SU-DHL-6 (cell line): ENCODE measurements at regions not wholly inside any gene's neighbourhood (a gene's known extent, or its start where the extent isn't known, plus 50 kb on each side); places are given as distances from the start of the nearest gene placed in this dataset.

ENCODE experiments used
- H2AFZ ChIP-seq: fragments of 200-600 bp; sonication (generic); 2 replicates; pipeline ENCODE4 v1.6.1; 2014; ENCODE audit warnings: low read depth, mild to moderate bottlenecking, moderate library complexity, mixed read lengths, antibody characterized with exemption, low read length; ENCODE audit not compliant: severe bottlenecking
- H3F3A ChIP-seq: fragments of 200-600 bp; shearing (Covaris generic); 2 replicates; pipeline ENCODE4 v1.6.0; 2016; ENCODE audit warnings: antibody characterized with exemption, mild to moderate bottlenecking; ENCODE audit not compliant: insufficient read depth
- H3K27ac ChIP-seq: fragments of 200-600 bp; sonication (generic); 2 replicates; pipeline ENCODE4 v1.5.1; 2016; ENCODE audit warnings: low read depth, mild to moderate bottlenecking, low read length, moderate library complexity, mixed read lengths
- H3K27me3 ChIP-seq: fragments of 200-600 bp; sonication (generic), shearing (Covaris generic); 2 replicates; pipeline ENCODE4 v1.6.0; 2014; ENCODE audit warnings: mild to moderate bottlenecking, low read length
- H3K36me3 ChIP-seq: fragments of 200-600 bp; sonication (generic); 2 replicates; pipeline ENCODE4 v1.6.1; 2014; ENCODE audit warnings: mild to moderate bottlenecking, low read length, mixed read lengths
- H3K4me2 ChIP-seq: fragments of 300-600, 200-600 bp; shearing (Covaris generic), sonication (generic); 2 replicates; pipeline ENCODE4 v1.6.0; 2014; ENCODE audit warnings: low read length, low read depth, mild to moderate bottlenecking; ENCODE audit not compliant: poor library complexity, severe bottlenecking
- H3K4me3 ChIP-seq: fragments of 200-600 bp; sonication (generic); 2 replicates; pipeline ENCODE4 v1.5.1; 2014; ENCODE audit warnings: antibody characterized with exemption, low read length, mild to moderate bottlenecking, mixed read lengths; ENCODE audit not compliant: insufficient read depth, poor library complexity, severe bottlenecking
- H3K79me2 ChIP-seq: fragments of 200-600 bp; sonication (generic); 2 replicates; pipeline ENCODE4 v1.6.1; 2014; ENCODE audit warnings: mild to moderate bottlenecking, low read length, moderate library complexity; ENCODE audit not compliant: insufficient read depth
- H3K9ac ChIP-seq: fragments of 200-600 bp; sonication (generic); 2 replicates; pipeline ENCODE4 v1.7.0; 2014; ENCODE audit warnings: mild to moderate bottlenecking, low read length
- H3K9me2 ChIP-seq: fragments of 200-600 bp; sonication (generic); replicated peaks from 2 replicates; pipeline ENCODE4 v1.6.1; 2014; ENCODE audit warnings: low read length; ENCODE audit not compliant: insufficient read depth
- H3K9me3 ChIP-seq: fragments of 200-600 bp; sonication (generic); 2 replicates; pipeline ENCODE4 v1.6.1; 2014; ENCODE audit warnings: low read length, mixed read lengths; ENCODE audit not compliant: insufficient read depth
- H4K20me1 ChIP-seq: fragments of 200-600 bp; sonication (generic); 2 replicates; pipeline ENCODE4 v1.6.1; 2014; ENCODE audit warnings: low read depth, mild to moderate bottlenecking, antibody characterized with exemption, low read length, moderate library complexity, mixed read lengths
- CTCF ChIP-seq: fragments of 200-600 bp; sonication (generic); IDR thresholded peaks from one replicate; pipeline ENCODE4 v1.5.1; 2017; ENCODE audit warnings: antibody characterized with exemption, mild to moderate bottlenecking, low read length, moderate library complexity; ENCODE audit not compliant: insufficient read depth, poor library complexity, severe bottlenecking
- EZH2phosphoT487 ChIP-seq: fragments of 200-600 bp; sonication (generic), shearing (Covaris generic); conservative IDR thresholded peaks from 2 replicates; pipeline ENCODE4 v1.6.1; 2018; ENCODE audit warnings: mild to moderate bottlenecking, antibody characterized with exemption, low read length, moderate library complexity, mixed read lengths

GRCh38 chr17:21530841-21531240 lies 154.7 kb downstream of the KCNJ12 start:
- H3K9ac ChIP-seq = no peak overlapping the region
- H3K79me2 ChIP-seq = no peaks in the 10 kb centered on the region
- TF ChIP-seq EZH2phosphoT487 = no peak
- no peak for TF ChIP-seq CTCF
- no peaks in the 10 kb centered on the region for H3K27me3 ChIP-seq
- no peaks in the 10 kb centered on the region for H3K9me3 ChIP-seq
- no peak overlapping the region for H3K27ac ChIP-seq
- H3F3A ChIP-seq = no peaks in the 10 kb centered on the region
- H3K36me3 ChIP-seq = no peaks in the 10 kb centered on the region
- no peak overlapping the region for H2AFZ ChIP-seq
- no peak overlapping the region for H3K4me3 ChIP-seq
- no peak overlapping the region for H3K4me2 ChIP-seq
- no peaks in the 10 kb centered on the region for H4K20me1 ChIP-seq
- no peaks in the 10 kb centered on the region for H3K9me2 ChIP-seq

GRCh38 chr17:21532763-21533385 lies 156.7 kb downstream of the KCNJ12 start:
- no peak overlapping the region for H3K4me2 ChIP-seq
- no peak overlapping the region for H2AFZ ChIP-seq
- no peaks in the 10 kb centered on the region for H4K20me1 ChIP-seq
- H3F3A ChIP-seq = no peaks in the 10 kb centered on the region
- H3K9me3 ChIP-seq = no peaks in the 10 kb centered on the region; the same call in 1 of the 2 replicates
- no peak overlapping the region for H3K4me3 ChIP-seq
- TF ChIP-seq EZH2phosphoT487 = no peak
- TF ChIP-seq CTCF = no peak
- no peak overlapping the region for H3K9ac ChIP-seq
- no peaks in the 10 kb centered on the region for H3K79me2 ChIP-seq
- no peak overlapping the region for H3K27ac ChIP-seq
- no peaks in the 10 kb centered on the region for H3K36me3 ChIP-seq
- no peaks in the 10 kb centered on the region for H3K27me3 ChIP-seq
- no peaks in the 10 kb centered on the region for H3K9me2 ChIP-seq

GRCh38 chr17:21535686-21536375 lies 156.5 kb upstream of the KCNJ18 start:
- TF ChIP-seq CTCF (no peak), EZH2phosphoT487 (no peak)
- Histone ChIP-seq H3K79me2 (no peaks in the 10 kb centered on the region), H4K20me1 (no peaks in the 10 kb centered on the region), H3K27me3 (no peaks in the 10 kb centered on the region), H3K36me3 (no peaks in the 10 kb centered on the region), H3K4me2 (no peak overlapping the region), H3F3A (no peaks in the 10 kb centered on the region), H3K4me3 (no peak overlapping the region), H3K9ac (no peak overlapping the region), H3K9me3 (no peaks in the 10 kb centered on the region; the same call in 1 of the 2 replicates), H3K9me2 (no peaks in the 10 kb centered on the region), H3K27ac (no peak overlapping the region), H2AFZ (no peak overlapping the region)
